SJCRH30 (cell line): ENCODE measurements at regions not wholly inside any gene's neighbourhood (a gene's known extent, or its start where the extent isn't known, plus 50 kb on each side); places are given as distances from the start of the nearest gene placed in this dataset.
"Not testable (repeated sequence)": the region's sequence is repeated elsewhere in the genome, so short reads cannot be mapped to it uniquely, and the experiment has no call there.

Source experiments
- DNase-seq, 2 experiments: peaks; one replicate each; pipeline ENCODE4 v3.0.0-alpha.2; 2015 to 2020
- H3K27ac ChIP-seq: fragments of 250-450 bp; sonication (Bioruptor Pico); 2 replicates; pipeline ENCODE4 v1.5.1; 2020; ENCODE audit warnings: mild to moderate bottlenecking, moderate library complexity
- H3K27me3 ChIP-seq: fragments of 250-450 bp; sonication (Bioruptor Pico); 2 replicates; pipeline ENCODE4 v1.5.1; 2020; ENCODE audit warnings: mild to moderate bottlenecking, moderate library complexity
- H3K36me3 ChIP-seq: fragments of 250-450 bp; sonication (Bioruptor Pico); 2 replicates; pipeline ENCODE4 v1.5.1; 2020; ENCODE audit warnings: mild to moderate bottlenecking, moderate library complexity
- H3K4me1 ChIP-seq: fragments of 250-450 bp; sonication (Bioruptor Pico); 2 replicates; pipeline ENCODE4 v1.5.1; 2020; ENCODE audit warnings: mild to moderate bottlenecking, moderate library complexity
- H3K4me3 ChIP-seq: fragments of 250-450 bp; sonication (Bioruptor Pico); 2 replicates; pipeline ENCODE4 v1.5.1; 2020; ENCODE audit warnings: mild to moderate bottlenecking, moderate library complexity
- H3K9me3 ChIP-seq: fragments of 250-450 bp; sonication (Bioruptor Pico); replicated peaks from 2 replicates; pipeline ENCODE4 v1.5.1; 2020; ENCODE audit warnings: mild to moderate bottlenecking, moderate library complexity

DNA sequence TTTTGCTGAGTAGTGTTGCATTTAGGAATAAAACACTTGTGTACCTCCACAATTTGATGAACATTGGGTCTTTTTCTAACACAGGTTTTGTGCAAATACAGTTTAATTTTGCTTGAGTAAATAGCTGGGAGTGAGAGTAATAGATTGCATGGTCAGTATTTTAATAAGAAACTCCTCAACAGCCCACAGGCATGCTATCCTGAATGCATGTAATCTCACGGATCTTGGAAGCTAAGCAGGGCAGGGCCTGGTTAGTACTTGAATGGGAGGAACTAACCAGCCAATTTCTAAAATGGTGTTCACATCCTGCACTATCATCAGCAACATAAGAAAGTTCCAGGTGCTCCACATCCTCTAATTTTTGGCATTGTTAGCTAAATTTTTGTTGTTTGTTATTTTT is 685.4 kb upstream of the MBL2 start:
- DNase-seq: peak in 1 of 2 experiments; percentile 2
- Histone ChIP-seq H3K27ac (no peak overlapping the region), H3K4me3 (no peak overlapping the region), H3K27me3 (no peaks in the 10 kb centered on the region), H3K4me1 (no peaks in the 10 kb centered on the region), H3K36me3 (no peaks in the 10 kb centered on the region), H3K9me3 (no peaks in the 10 kb centered on the region)

- H3K9me3 ChIP-seq: no peaks in the 10 kb centered on the region
- no peak for DNase-seq
Observed at GRCh38 chr10:53453196-53453595, 680.6 kb upstream of the MBL2 start.

GRCh38 chr10:53447576-53447975 is 675.0 kb upstream of the MBL2 start:
- no peak overlapping the region for H3K27ac ChIP-seq
- no peaks in the 10 kb centered on the region for H3K4me1 ChIP-seq
- no peak for DNase-seq
- no peaks in the 10 kb centered on the region for H3K27me3 ChIP-seq
- no peaks in the 10 kb centered on the region for H3K9me3 ChIP-seq
- no peaks in the 10 kb centered on the region for H3K36me3 ChIP-seq
- H3K4me3 ChIP-seq: no peak overlapping the region

More at GRCh38 chr10:53453196-53453595, 680.6 kb upstream of the MBL2 start:
- no peaks in the 10 kb centered on the region for H3K36me3 ChIP-seq
- H3K4me1 ChIP-seq: no peaks in the 10 kb centered on the region
- H3K27me3 ChIP-seq: no peaks in the 10 kb centered on the region
- no peak overlapping the region for H3K27ac ChIP-seq
- H3K4me3 ChIP-seq: no peak overlapping the region

DNA sequence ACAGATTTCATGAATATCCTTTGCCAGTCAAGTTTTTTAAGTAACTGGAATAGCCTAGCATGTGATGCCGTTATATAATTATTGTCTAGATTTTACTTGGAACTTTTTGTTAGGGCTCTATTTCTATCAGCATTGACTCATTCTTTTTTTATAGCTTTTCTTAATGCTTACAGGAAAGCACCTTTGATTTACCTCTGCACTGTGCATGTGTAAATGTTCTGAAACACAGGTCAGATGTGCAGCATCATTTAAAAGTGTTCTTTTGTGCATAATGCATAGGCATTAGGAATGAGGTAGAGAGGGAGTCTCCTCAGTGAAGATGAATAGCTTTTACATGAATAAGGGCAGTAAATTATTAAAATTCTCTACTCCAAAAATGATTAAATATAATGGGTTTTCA is 669.3 kb upstream of the MBL2 start:
- no peaks in the 10 kb centered on the region for H3K4me1 ChIP-seq
- no peak overlapping the region for H3K27ac ChIP-seq
- no peaks in the 10 kb centered on the region for H3K9me3 ChIP-seq
- H3K4me3 ChIP-seq: no peak overlapping the region
- H3K27me3 ChIP-seq: no peaks in the 10 kb centered on the region
- H3K36me3 ChIP-seq: no peaks in the 10 kb centered on the region
- DNase-seq: no peak

DNA sequence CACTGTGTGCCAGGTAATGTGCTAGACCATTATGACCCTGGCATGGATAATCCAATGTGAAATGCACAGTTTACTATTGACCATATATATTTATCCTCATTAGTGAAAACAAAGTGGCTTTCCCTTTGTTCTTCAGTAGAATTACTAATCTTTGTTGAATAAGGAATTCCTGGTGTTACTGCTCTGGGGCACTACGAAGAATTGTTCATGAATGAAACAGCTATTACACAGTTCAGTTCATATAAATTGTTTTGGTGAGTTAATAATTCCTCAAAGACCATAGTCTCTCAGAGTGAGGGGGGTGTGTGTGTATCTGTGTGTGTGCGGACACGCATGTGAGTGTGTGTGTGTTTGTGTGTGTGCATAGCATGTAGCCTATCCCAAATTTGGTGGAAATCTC is 668.0 kb upstream of the MBL2 start:
- H3K9me3 ChIP-seq: no peaks in the 10 kb centered on the region

DNA sequence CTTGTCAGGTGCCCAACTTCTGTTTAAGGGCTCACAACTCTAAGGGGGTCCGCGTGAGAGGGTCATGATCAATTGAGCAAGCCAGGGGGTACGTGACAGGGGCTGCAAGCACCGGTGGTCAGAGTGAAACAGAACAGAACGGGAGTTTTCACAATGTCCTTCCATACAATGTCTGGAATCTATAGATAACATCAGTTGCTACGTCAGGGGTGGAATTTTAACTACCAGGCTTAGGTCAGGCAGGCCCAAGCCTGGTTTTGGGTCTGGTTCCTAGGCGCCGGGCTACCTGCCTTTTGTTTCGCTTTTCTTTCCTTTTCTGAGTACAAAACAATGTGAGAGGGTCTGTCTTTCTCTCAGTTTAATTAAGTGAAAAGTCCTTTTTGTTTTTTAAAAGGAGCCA is 666.5 kb upstream of the MBL2 start:
- H3K4me3 ChIP-seq, H3K36me3 ChIP-seq, H3K27ac ChIP-seq, H3K9me3 ChIP-seq, DNase-seq, H3K4me1 ChIP-seq, H3K27me3 ChIP-seq: not testable (repeated sequence)

More for the DNA sequence above, 668.0 kb upstream of the MBL2 start:
- Histone ChIP-seq H3K4me1 (no peaks in the 10 kb centered on the region), H3K27ac (no peak overlapping the region), H3K36me3 (no peaks in the 10 kb centered on the region), H3K4me3 (no peak overlapping the region), H3K27me3 (no peaks in the 10 kb centered on the region)
- no peak for DNase-seq

DNA sequence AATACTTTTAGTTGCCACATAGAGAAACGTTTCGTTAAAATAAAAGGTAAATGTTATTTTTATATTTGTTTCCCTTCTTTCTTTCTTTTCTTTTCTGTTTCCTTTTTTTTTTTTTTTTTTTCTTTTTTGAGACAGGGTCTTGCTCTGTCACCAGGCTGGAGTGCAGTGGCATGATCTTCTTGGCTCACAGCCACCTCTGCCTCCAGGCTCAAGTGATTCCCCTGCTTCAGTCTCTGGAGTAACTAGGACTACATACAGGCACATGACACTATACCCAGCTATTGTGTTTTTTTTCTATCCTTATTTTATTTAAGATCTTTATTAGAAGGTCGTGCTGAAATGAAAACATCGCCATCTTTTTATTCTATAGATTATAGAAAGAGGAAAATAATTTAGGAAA is 661.8 kb upstream of the MBL2 start:
- H3K4me3 ChIP-seq: no peak overlapping the region
- H3K4me1 ChIP-seq: no peaks in the 10 kb centered on the region
- peak in 1 of 2 experiments; percentile 1 for DNase-seq
- H3K9me3 ChIP-seq: no peaks in the 10 kb centered on the region
- H3K27ac ChIP-seq: no peak overlapping the region
- no peaks in the 10 kb centered on the region for H3K27me3 ChIP-seq
- H3K36me3 ChIP-seq: no peaks in the 10 kb centered on the region

GRCh38 chr10:53432035-53432434 is 659.5 kb upstream of the MBL2 start:
- H3K9me3 ChIP-seq: no peaks in the 10 kb centered on the region
- H3K27ac ChIP-seq: no peak overlapping the region
- no peaks in the 10 kb centered on the region for H3K27me3 ChIP-seq
- no peaks in the 10 kb centered on the region for H3K4me1 ChIP-seq
- H3K4me3 ChIP-seq: no peak overlapping the region
- H3K36me3 ChIP-seq: no peaks in the 10 kb centered on the region
- DNase-seq: no peak

DNA sequence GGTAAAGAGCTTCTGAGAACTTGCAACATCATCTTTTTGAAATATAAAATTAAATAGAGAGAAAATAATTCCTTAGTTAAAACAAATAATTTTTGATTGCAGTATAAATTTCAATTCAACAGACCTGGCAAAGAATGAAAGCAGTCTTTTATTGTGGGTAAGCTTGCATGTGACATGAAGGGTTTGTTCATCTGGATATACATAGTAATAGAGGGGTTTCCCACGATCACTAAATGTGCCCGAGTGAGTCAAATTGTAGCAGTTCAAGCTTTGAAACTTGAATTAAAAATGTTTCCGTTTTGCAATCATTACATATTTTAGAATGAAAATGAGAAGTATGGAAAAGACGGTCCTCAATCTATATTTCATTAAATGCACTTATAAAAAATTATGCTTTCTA is 658.4 kb upstream of the MBL2 start:
- H3K4me1 ChIP-seq: no peaks in the 10 kb centered on the region
- no peaks in the 10 kb centered on the region for H3K9me3 ChIP-seq
- no peak for DNase-seq
- no peak overlapping the region for H3K4me3 ChIP-seq
- no peak overlapping the region for H3K27ac ChIP-seq
- H3K36me3 ChIP-seq: no peaks in the 10 kb centered on the region
- H3K27me3 ChIP-seq: no peaks in the 10 kb centered on the region

- Histone ChIP-seq H3K9me3 (no peaks in the 10 kb centered on the region), H3K27ac (no peak overlapping the region), H3K27me3 (no peaks in the 10 kb centered on the region), H3K4me1 (no peaks in the 10 kb centered on the region), H3K36me3 (no peaks in the 10 kb centered on the region), H3K4me3 (no peak overlapping the region)
- DNase-seq: no peak
Observed at GRCh38 chr10:53430127-53430891, 657.7 kb upstream of the MBL2 start.

DNA sequence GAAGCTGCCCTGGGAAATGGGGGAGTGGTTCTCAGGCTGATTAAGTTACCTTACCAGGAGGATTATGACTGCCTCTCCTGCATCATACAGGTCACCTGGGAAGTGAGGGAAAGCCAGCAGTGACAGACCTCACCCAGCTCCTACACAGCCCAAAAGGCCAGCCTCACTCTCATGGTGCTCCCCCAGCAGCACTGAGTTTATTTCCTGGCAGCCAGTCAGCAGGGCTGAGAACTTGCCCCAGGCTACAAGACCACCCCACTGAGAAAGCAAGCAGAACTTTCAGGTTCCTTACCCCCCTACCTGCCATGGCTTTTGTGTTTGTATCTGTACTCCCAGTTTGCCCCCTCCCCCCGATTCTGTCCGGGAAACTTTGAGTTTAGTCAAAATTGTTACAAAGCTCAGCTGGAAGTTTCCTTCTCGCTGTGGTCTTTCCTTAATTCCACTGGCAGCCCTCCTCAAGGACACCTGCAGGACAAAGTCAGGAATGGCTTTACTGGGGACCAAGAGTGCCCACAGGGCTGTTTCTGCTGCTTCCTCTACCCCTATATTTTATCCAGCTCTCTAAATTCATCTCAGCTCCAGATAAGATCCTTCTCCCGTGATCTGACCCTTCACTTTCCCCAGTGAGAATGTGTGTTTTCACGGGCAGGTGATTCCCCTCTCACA is 649.8 kb upstream of the MBL2 start:
- Histone ChIP-seq H3K36me3 (no peaks in the 10 kb centered on the region), H3K27me3 (no peaks in the 10 kb centered on the region), H3K27ac (no peak overlapping the region), H3K4me1 (no peaks in the 10 kb centered on the region), H3K4me3 (no peak overlapping the region), H3K9me3 (no peaks in the 10 kb centered on the region)
- DNase-seq: no peak

- no peaks in the 10 kb centered on the region for H3K9me3 ChIP-seq
- H3K4me1 ChIP-seq: no peaks in the 10 kb centered on the region
- H3K36me3 ChIP-seq: no peaks in the 10 kb centered on the region
- no peaks in the 10 kb centered on the region for H3K27me3 ChIP-seq
- no peak for DNase-seq
- no peak overlapping the region for H3K27ac ChIP-seq
- no peak overlapping the region for H3K4me3 ChIP-seq
Observed at GRCh38 chr10:53412651-53413050, 640.1 kb upstream of the MBL2 start.

GRCh38 chr10:53406532-53406931 is 633.9 kb upstream of the MBL2 start:
- no peaks in the 10 kb centered on the region for H3K27me3 ChIP-seq
- no peaks in the 10 kb centered on the region for H3K9me3 ChIP-seq
- H3K4me3 ChIP-seq: no peak overlapping the region
- DNase-seq: no peak
- no peaks in the 10 kb centered on the region for H3K4me1 ChIP-seq
- H3K27ac ChIP-seq: no peak overlapping the region
- no peaks in the 10 kb centered on the region for H3K36me3 ChIP-seq

- Histone ChIP-seq H3K36me3 (no peaks in the 10 kb centered on the region), H3K27ac (no peak overlapping the region), H3K4me3 (no peak overlapping the region), H3K9me3 (no peaks in the 10 kb centered on the region), H3K4me1 (no peaks in the 10 kb centered on the region), H3K27me3 (no peaks in the 10 kb centered on the region)
- DNase-seq: peak; percentile 66
Observed at GRCh38 chr10:53403688-53404087, 631.1 kb upstream of the MBL2 start.

DNA sequence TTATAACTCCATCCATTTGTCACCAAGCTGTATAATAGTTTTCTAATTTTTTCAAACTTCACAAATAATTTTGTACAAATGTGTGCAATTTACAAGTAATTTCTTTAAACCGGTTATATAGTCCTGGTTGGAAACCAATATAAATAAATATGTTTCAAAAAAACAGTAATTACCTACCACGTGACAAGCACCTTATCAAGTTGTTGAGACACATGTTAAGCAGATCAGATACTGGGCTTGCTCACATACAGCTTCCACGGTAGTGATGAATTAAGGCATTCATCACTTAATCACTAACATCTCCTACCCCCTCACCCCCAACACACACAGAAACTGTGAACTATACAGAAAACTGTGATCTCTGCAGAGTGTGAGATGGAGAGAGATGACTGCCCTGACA is 630.0 kb upstream of the MBL2 start:
- H3K4me1 ChIP-seq: no peaks in the 10 kb centered on the region
- no peak overlapping the region for H3K27ac ChIP-seq
- DNase-seq: no peak
- H3K27me3 ChIP-seq: no peaks in the 10 kb centered on the region
- H3K9me3 ChIP-seq: no peaks in the 10 kb centered on the region
- H3K4me3 ChIP-seq: no peak overlapping the region
- no peaks in the 10 kb centered on the region for H3K36me3 ChIP-seq

- Histone ChIP-seq H3K4me3 (no peak overlapping the region), H3K36me3 (no peaks in the 10 kb centered on the region), H3K9me3 (no peaks in the 10 kb centered on the region), H3K27ac (no peak overlapping the region), H3K4me1 (no peaks in the 10 kb centered on the region), H3K27me3 (no peaks in the 10 kb centered on the region)
- DNase-seq: no peak
Observed at GRCh38 chr10:53401536-53401935, 629.0 kb upstream of the MBL2 start.
